Suprapubic skin (tissue), 3 donors: ENCODE measurements at regions not wholly inside any gene's neighbourhood (a gene's known extent, or its start where the extent isn't known, plus 50 kb on each side); places are given as distances from the start of the nearest gene placed in this dataset.

ENCODE experiments used
- CTCF ChIP-seq, 2 donors: fragments of 200-600 bp in 1 of 2; fragments of 450-650 bp in 1 of 2; sonication (generic) in 1 of 2; IDR thresholded peaks; one replicate each; pipeline ENCODE4 v1.5.1; 2016 to 2019; ENCODE audit warnings: antibody characterized with exemption in 2 of 2, mild to moderate bottlenecking in 1 of 2, moderate library complexity in 1 of 2
- EP300 ChIP-seq: sonication (generic); formaldehyde crosslinking; IDR thresholded peaks from one replicate; pipeline ENCODE4 v1.6.1; 2017; ENCODE audit warnings: antibody characterized with exemption
- POLR2A ChIP-seq, 2 donors: fragments of 450-650 bp; IDR thresholded peaks; one replicate each; pipeline ENCODE4 v1.6.1; 2017; ENCODE audit warnings: antibody characterized with exemption in 2 of 2, mild to moderate bottlenecking in 2 of 2, moderate library complexity in 2 of 2

- TF ChIP-seq CTCF (IDR thresholded peaks at IDR 0.05) (no peak), EP300 (no peak), POLR2A (IDR thresholded peaks at IDR 0.05) (no peak)
These were observed 179.8 kb downstream of the PRR20E start for GRCh38 chr13:57346786-57347185.
